ENCODE measurements at regions not wholly inside any gene's neighbourhood (a gene's known extent, or its start where the extent isn't known, plus 50 kb on each side); places are given as distances from the start of the nearest gene placed in this dataset.
"Not testable (repeated sequence)": the region's sequence is repeated elsewhere in the genome, so short reads cannot be mapped to it uniquely, and the experiment has no call there.

DNA sequence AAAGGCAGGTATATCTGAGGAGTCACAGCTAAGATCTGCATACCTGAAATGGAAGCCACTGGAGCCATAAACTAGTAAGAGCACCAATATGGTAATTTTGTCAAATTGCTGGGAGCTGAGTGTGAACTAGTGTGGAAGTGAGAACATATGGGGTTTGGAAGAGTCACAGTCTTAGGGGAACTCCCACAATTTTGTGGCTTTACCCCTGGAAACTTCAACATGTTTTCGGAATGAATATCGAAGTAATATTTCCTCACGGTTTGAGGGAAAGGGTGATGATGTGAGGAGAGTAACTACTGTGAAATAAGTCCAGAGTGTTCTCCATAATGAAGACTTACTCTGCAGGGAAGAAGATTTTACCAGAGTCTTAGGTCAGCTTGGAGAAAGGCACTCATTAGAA is 565.9 kb downstream of the RIT2 start:
- no peak overlapping the region for H3K4me3 Mint-ChIP-seq (ENCODE audit: low read depth, unreplicated experiment)
- peaks cover 9% of the 10 kb centered on the region for H3K4me1 Mint-ChIP-seq (ENCODE audit: low read depth, unreplicated experiment)
- peaks cover 7% of the 10 kb centered on the region for H3K9me3 Mint-ChIP-seq (ENCODE audit: low read depth, unreplicated experiment)
- H3K27ac Mint-ChIP-seq (ENCODE audit: unreplicated experiment): no peak overlapping the region
- CTCF ChIA-PET: interaction anchor here (0.5 to 0.6 kb wide), 2 partner anchors 213 to 1786 kb away, joined by 3 read pairs; no protein-coding TSS in a partner anchor
- BruUV-seq (replicated peaks): no TSS peak
- no peaks in the 10 kb centered on the region for H3K36me3 Mint-ChIP-seq (ENCODE audit: insufficient read depth, unreplicated experiment)
- TF ChIP-seq, protein P1, sequence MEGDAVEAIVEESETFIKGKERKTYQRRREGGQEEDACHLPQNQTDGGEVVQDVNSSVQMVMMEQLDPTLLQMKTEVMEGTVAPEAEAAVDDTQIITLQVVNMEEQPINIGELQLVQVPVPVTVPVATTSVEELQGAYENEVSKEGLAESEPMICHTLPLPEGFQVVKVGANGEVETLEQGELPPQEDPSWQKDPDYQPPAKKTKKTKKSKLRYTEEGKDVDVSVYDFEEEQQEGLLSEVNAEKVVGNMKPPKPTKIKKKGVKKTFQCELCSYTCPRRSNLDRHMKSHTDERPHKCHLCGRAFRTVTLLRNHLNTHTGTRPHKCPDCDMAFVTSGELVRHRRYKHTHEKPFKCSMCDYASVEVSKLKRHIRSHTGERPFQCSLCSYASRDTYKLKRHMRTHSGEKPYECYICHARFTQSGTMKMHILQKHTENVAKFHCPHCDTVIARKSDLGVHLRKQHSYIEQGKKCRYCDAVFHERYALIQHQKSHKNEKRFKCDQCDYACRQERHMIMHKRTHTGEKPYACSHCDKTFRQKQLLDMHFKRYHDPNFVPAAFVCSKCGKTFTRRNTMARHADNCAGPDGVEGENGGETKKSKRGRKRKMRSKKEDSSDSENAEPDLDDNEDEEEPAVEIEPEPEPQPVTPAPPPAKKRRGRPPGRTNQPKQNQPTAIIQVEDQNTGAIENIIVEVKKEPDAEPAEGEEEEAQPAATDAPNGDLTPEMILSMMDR (IDR thresholded peaks at IDR 0.05; ENCODE audit: unreplicated experiment): no peak
- no peak for DNase-seq
- intact Hi-C loops (cut with micrococcal nuclease; ENCODE audit: unreplicated experiment): no loop called here
- no peaks in the 10 kb centered on the region for H3K27me3 Mint-ChIP-seq (ENCODE audit: unreplicated experiment)

DNA sequence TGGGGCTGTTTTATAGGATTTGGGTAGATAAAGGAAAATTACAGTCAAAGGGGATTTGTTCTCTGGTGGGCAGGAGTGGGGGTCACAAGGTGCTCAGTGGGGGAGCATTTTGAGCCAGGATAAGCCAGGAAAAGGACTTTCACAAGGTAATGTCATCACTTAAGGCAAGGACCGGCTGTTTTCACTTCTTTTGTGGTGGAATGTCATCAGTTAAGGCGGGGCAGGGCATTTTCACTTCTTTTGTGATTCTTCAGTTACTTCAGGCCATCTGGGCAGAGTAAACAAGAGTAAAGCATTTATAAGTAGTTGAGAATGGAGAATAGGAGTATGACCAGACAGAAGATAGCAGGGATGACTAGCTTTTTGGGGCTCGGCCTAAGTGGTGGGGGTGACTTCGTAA is 562.9 kb downstream of the RIT2 start:
- DNase-seq; H3K4me3 Mint-ChIP-seq (ENCODE audit: low read depth, unreplicated experiment); BruUV-seq (replicated peaks); H3K27ac Mint-ChIP-seq (ENCODE audit: unreplicated experiment); intact Hi-C loops (cut with micrococcal nuclease; ENCODE audit: unreplicated experiment); H3K36me3 Mint-ChIP-seq (ENCODE audit: insufficient read depth, unreplicated experiment); H3K4me1 Mint-ChIP-seq (ENCODE audit: low read depth, unreplicated experiment); CTCF ChIA-PET; H3K27me3 Mint-ChIP-seq (ENCODE audit: unreplicated experiment): not testable (repeated sequence)
- H3K9me3 Mint-ChIP-seq (ENCODE audit: low read depth, unreplicated experiment): peaks cover 11% of the 10 kb centered on the region

DNA sequence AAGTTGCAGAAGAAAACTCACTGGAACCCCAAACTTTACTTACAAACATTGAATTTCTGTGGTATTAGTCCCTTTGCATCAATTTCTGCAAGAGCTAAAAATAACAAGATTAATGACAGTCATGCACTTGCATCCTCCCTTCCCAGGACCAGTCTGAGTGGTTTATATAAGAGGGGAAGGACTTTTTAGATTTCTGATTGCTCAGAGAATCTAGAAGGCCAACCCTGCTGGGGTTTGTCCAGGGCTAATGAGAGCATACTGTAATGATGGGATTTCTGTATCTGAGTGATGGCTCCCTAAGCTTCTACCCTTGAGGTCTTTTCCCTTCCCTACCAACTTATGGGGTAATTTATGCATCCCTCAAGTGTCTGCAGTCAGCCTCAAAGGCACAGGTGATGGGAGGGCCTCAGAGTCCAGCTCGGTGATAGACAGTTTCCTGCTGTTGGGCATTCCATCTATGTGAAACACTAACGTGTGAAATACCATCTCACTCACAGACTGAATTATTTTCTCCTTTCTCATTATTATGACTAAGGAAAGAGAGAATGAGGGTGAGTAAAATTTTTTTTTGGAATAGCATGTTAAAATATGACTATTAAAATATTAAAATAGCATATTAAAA is 556.3 kb downstream of the RIT2 start:
- no peak for DNase-seq
- H3K36me3 Mint-ChIP-seq (ENCODE audit: insufficient read depth, unreplicated experiment): no peaks in the 10 kb centered on the region
- H3K27me3 Mint-ChIP-seq (ENCODE audit: unreplicated experiment): no peaks in the 10 kb centered on the region
- CTCF ChIA-PET: no interaction called here
- intact Hi-C loops (cut with micrococcal nuclease; ENCODE audit: unreplicated experiment): no loop called here
- no TSS peak for BruUV-seq (replicated peaks)
- TF ChIP-seq, protein P1 (IDR thresholded peaks at IDR 0.05; ENCODE audit: unreplicated experiment): no peak
- H3K4me1 Mint-ChIP-seq (ENCODE audit: low read depth, unreplicated experiment): no peaks in the 10 kb centered on the region
- no peak overlapping the region for H3K4me3 Mint-ChIP-seq (ENCODE audit: low read depth, unreplicated experiment)
- no peak overlapping the region for H3K27ac Mint-ChIP-seq (ENCODE audit: unreplicated experiment)
- peaks cover 7% of the 10 kb centered on the region for H3K9me3 Mint-ChIP-seq (ENCODE audit: low read depth, unreplicated experiment)

DNA sequence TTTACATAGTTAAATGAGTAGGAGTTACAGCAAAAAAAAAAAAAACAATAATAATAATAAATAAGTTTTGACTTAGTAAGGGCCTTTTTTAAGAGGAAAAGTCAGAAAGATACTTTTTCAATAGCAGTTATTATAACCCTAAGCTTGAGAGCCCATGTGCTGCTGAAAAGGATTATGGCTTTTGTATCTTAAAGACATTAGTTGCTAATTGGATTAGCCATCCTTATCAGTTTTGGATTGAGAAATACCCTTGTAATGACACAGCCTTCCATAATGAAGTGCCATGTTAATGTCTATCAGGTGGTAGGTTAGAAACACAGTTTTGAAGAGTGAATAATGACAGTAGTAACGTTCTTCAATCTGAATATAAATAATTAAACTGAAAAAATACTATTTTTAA is 554.0 kb downstream of the RIT2 start:
- no peak for DNase-seq
- H3K36me3 Mint-ChIP-seq (ENCODE audit: insufficient read depth, unreplicated experiment): no peaks in the 10 kb centered on the region
- H3K4me1 Mint-ChIP-seq (ENCODE audit: low read depth, unreplicated experiment): no peaks in the 10 kb centered on the region
- no peak overlapping the region for H3K27ac Mint-ChIP-seq (ENCODE audit: unreplicated experiment)
- TF ChIP-seq, protein P1 (IDR thresholded peaks at IDR 0.05; ENCODE audit: unreplicated experiment): no peak
- intact Hi-C loops (cut with micrococcal nuclease; ENCODE audit: unreplicated experiment): no loop called here
- H3K9me3 Mint-ChIP-seq (ENCODE audit: low read depth, unreplicated experiment): peaks cover 4% of the 10 kb centered on the region
- CTCF ChIA-PET: no interaction called here
- H3K4me3 Mint-ChIP-seq (ENCODE audit: low read depth, unreplicated experiment): no peak overlapping the region
- BruUV-seq (replicated peaks): no TSS peak
- H3K27me3 Mint-ChIP-seq (ENCODE audit: unreplicated experiment): no peaks in the 10 kb centered on the region

DNA sequence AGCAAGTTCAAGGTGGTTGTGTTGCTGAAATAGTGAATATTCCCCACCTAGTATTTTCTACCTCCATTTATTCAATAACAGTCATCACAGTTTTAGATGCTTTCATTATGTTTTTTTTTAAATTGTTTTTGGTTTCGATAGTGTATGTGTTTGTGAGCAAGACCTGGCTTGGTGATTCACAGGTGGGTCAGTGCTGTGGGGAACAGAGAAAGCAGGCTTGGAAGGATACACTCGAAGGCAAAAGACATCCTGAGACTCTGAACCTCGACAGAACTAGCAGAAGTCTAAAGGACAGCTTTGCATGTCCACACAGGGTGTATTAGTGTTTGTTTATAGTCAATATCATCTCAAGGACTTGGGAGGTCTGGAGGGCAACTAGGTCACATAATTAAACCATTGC is 551.5 kb downstream of the RIT2 start:
- TF ChIP-seq, protein P1 (IDR thresholded peaks at IDR 0.05; ENCODE audit: unreplicated experiment): no peak
- Mint-ChIP-seq H3K27me3 (ENCODE audit: unreplicated experiment) (no peaks in the 10 kb centered on the region), H3K27ac (ENCODE audit: unreplicated experiment) (no peak overlapping the region), H3K4me1 (ENCODE audit: low read depth, unreplicated experiment) (no peaks in the 10 kb centered on the region), H3K36me3 (ENCODE audit: insufficient read depth, unreplicated experiment) (no peaks in the 10 kb centered on the region), H3K9me3 (ENCODE audit: low read depth, unreplicated experiment) (peaks cover 2% of the 10 kb centered on the region), H3K4me3 (ENCODE audit: low read depth, unreplicated experiment) (no peak overlapping the region)
- BruUV-seq (replicated peaks): no TSS peak
- DNase-seq: no peak
- intact Hi-C loops (cut with micrococcal nuclease; ENCODE audit: unreplicated experiment): no loop called here
- CTCF ChIA-PET: no interaction called here
